Glomerular endothelial cell (primary cell): ENCODE measurements at regions not wholly inside any gene's neighbourhood (a gene's known extent, or its start where the extent isn't known, plus 50 kb on each side); places are given as distances from the start of the nearest gene placed in this dataset.

Experiments
- DNase-seq: peaks from one replicate; pipeline ENCODE4 v3.0.0-alpha.2; 2011; ENCODE audit warnings: low read depth, low spot score; ENCODE audit errors: extremely low read depth

DNA sequence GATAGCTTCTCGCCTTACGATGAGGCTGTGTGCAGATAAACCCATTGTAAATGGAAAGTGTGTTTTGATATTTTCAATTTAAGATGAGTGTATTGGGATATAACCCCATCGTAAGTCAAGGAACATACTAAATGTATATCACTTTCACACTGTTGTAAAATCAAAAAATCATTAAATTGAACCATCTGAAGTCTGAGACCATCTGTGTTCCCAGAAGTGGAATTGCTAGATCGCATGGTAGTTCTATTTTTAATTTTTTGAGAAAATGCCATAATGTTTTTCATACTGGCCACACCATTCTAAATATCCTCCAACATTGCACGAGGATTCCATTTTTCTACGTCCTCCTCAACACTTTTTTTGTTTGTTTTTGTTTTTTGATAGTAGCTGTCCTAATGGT, 209.1 kb upstream of the MTPN start:
- no peak for DNase-seq

DNA sequence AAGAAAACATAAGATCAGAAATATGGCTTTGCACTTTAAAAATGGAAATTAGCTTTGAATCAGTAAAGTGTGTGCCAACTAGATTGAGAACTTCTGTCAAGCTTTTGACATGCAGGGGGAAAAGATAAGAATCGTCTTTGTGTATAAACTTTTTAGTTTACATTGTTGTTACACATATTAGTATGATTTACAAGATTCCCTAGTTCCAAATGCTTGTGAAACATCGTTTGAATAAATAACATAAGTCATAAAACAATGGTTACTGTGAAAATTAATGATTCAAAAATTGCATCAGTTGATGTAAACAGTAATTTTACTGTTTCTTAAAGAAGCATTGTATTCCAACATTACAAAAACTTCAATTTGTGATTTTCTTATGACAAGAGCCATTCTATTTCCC, 207.6 kb upstream of the MTPN start:
- no peak for DNase-seq

DNA sequence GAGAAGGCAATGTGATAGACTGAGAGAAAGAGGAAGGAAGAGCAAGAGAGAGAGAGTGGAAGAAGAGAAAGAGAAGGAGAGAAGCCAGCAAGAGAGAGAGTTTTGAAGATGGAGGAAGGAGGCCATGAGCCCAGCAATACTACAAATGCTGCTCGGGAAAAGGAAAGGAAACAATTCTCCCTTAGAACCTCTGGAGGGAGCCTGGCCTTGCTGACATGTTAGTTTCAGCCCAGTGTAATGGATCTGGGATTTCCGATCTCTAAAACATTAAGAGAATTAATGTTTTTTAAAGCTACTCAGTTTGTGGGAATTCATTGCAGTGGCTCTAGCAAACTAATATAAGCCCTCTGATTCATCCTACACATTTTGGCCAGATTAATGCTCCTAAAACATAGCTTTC, 206.8 kb upstream of the MTPN start:
- DNase-seq: no peak

DNA sequence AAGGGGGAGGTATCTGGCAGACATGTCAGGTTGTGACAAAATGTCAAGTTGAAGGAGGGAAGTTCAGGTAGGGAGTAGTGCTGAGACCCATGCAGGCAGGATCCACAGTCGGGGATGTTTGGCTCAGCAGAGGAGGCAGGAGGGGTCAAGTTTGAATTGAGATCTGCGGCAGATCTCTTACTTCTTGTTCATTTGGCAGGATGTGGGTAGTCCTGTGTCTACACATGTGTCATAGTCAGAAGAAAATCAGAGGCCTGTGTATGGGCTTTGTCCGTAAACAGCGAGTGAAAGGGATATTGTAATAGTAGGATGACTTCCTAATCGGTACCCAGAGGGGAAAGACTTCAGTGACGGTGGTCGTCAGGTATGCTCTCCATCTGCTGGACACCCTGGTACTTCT, 203.8 kb upstream of the MTPN start:
- no peak for DNase-seq

DNA sequence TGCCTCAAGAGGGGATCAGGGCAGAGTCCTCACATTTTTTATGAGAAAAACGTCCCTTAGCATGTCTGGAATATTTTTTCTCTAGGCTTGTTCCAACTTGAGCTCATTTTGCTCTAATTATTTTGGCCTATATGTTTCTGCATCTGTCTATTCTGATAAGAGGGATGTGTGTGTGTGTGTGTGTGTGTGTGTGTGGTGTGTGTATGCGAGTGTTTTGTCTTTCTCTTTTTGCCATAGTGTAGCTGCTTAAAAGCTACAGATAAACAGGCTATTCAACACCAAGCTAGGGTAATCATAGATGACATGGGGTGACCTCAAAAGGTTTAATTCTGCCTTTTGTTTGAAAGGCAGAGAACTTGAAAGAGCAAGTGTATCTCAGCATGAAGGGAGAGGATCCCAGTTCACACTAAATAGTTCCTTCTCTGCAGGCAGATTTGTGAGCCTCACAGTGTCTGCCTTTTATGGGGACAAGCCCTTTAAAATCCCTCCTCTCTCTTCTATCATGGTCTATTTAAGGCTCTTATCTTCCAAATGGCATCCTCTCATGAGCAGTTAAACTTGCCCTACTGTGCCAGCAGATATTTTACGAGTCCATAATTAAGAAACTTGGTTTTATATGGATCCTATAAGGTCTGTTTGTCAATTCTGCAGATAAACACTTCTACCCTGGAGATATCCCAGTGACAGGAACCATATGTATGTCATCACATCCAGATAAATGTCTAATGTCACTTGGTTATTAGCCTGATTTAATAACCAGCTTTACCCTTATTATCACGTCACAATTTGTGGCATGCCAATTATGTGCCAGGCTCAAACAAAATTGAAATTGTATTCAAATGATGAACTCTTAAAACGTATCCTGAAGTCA, 202.9 kb upstream of the MTPN start:
- DNase-seq: no peak

GRCh38 chr7:136179154-136179553, 202.0 kb upstream of the MTPN start:
- no peak for DNase-seq

- DNase-seq: no peak
Observed at GRCh38 chr7:136174477-136175125, 197.4 kb upstream of the MTPN start.

DNA sequence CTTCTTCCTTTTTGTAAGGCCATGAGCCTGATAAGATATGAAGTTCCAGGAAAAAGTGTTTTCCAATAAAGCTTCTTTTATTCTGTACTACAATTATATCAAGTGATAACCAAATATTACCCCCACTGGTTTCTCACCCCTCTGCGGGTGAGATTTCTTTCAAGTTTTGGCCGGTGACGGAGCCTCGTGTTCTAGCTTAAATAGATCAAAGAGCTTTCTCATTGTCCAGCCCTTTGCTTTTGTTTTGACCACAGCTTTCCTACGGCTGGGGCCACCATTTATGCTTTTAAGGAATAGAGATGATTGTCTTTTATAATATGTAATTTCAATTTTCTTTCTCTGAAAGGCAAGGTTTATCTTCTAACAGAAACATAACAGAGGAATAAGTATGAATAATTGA, 196.7 kb upstream of the MTPN start:
- no peak for DNase-seq

GRCh38 chr7:136171233-136171632, 194.1 kb upstream of the MTPN start:
- DNase-seq: no peak

DNA sequence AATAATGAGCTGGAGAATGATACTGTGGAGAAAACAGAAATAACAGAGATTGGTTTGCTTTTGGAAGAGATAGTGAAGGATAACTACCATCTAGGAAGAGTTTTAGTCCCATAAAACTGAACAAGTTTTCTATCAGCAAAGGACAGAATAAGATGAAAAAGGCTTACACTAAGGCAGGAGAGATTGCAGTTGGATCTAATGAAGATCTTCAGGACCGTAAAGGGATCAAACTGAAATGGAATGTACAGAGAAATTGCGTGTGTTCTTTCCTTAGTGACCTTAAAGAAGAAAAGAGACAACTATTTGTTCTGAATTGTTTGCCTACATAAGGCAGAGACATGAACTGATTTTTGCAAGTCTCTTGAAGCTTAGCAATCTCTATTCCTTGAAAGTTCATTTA, 191.7 kb upstream of the MTPN start:
- DNase-seq: no peak

- DNase-seq: no peak
Observed at GRCh38 chr7:136167991-136168390, 190.8 kb upstream of the MTPN start.

- DNase-seq: no peak
Observed at GRCh38 chr7:136166521-136166920, 189.4 kb upstream of the MTPN start.

GRCh38 chr7:136163340-136163801, 186.2 kb upstream of the MTPN start:
- DNase-seq: no peak

DNA sequence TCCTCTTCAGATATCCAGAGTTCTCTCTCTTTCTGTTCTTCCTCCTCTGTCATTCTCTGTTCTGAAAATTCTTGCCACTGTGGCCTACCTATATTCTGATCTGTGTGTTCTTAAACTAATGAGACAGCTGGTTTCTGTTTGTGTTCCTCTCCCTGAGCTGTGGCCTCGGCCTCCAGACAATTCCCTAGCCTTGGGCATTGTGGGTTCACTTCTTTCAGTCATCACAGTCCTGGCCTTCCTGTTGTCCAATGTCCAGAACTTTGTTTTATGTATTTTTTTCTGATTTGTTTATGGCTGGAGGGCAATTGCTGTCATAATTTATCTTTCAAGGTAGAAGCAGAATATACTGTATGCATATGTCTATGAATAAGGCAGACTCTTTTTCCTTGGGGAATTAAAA, 173.2 kb upstream of the MTPN start:
- no peak for DNase-seq

GRCh38 chr7:136148920-136149319, 171.8 kb upstream of the MTPN start:
- DNase-seq: no peak

GRCh38 chr7:136146925-136147324, 169.8 kb upstream of the MTPN start:
- no peak for DNase-seq

DNA sequence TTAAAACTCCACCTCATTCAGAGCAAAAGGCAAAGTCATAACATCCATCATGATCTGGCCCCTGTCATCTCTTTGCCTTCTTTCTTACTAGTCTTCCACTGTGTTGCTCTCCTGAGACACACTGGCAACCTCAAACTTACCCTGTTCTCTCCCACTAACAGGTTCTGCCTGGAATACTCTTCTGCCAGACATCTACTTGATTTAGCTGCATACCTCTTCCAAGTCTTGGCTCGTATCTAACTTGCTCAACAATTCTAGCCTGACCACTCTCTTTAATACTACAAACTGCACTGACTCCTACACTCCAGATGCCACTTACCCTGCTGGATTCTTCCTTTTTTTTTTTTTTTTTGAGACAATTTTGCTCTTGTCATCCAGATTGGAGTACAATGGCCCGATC, 167.0 kb upstream of the MTPN start:
- DNase-seq: no peak

DNA sequence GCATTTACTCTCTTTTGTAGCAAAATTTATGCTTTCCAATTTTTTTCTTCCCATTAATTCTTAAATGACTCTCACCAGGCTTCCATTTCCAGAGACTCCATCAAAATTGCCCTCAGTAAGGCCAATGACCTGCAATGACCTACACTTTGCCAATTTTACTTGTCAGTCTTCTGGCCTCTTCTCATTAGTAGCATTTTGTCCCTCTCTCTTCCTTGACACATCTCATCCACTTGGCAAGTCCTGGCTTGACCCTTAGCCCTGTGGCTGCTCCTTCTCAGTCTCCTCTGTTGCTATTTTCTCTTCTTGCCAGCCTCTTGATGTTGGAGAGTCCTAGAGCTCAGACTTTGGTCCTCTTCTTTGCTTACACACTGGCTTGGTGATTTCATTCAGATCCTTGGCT, 166.1 kb upstream of the MTPN start:
- no peak for DNase-seq

DNA sequence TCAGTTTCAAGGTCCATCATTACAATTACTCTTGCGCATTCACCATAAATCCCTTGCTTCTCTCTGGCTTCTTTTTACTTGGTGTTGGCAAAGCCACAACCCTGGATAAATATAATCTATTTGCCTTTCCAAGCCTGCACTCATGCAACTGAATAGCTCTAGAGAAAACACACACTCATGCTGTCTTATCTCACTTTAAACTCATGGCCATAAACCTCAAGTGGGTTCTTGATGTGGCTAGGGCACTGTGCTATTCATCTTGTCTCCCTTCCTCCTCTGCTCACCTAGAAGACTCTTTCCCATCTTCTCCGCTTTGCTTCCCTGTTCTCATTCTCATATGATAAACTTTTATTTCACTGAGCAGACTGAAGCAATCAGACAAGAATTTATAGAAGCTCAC, 165.4 kb upstream of the MTPN start:
- no peak for DNase-seq

DNA sequence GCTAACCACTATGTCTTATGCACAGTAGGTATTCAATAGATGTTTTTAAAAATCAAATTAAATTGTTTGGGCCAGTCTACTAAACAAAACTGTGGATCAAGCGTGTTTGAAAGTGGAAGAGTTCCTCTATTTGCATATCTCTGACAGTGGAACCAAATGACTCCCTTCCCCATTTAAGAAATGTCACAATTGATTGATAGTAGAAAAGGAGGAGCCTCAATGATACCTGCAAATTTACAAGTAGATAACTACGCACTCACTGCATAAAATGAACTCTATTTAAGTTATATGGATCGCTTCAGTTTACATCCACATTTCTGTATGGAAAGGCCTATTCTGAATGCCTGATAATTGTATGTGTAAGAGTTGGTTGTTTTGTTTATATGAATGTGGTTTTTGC, 163.3 kb upstream of the MTPN start:
- DNase-seq: no peak

- DNase-seq: no peak
Observed at GRCh38 chr7:136139417-136139816, 162.3 kb upstream of the MTPN start.

DNA sequence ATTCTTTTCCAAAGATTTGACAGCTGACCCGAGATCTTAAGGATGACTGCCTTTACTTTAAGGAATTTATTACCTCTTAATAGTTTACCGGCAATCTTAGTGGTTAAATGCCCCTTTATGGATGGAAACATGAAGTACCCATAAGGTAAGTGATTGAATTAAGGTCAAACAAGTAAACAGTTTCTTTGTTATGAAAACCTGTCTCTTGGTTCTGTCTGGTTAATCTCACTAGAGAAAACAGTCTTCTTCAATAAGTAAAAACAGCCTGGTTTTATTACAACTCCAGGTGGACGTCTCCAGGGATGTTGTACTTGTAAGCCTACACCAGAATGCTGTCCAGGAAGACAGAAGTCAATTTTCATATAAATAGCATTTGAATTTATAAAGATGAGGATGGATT, 161.8 kb upstream of the MTPN start:
- DNase-seq: no peak
